Thymus (tissue), 11 donors: ENCODE measurements at regions not wholly inside any gene's neighbourhood (a gene's known extent, or its start where the extent isn't known, plus 50 kb on each side); places are given as distances from the start of the nearest gene placed in this dataset.

ENCODE experiments used
- DNase-seq, 9 donors: peaks; one replicate each; pipeline ENCODE4 v3.0.0-alpha.2; 2013; ENCODE audit warnings: low spot score in 9 of 9, low read depth in 6 of 9, missing footprints in 1 of 9
- H3K27ac ChIP-seq, 2 donors: one replicate each; pipeline ENCODE4 v1.5.1; 2013; ENCODE audit warnings: control low read depth in 1 of 2, low read depth in 1 of 2, low read length in 1 of 2, mild to moderate bottlenecking in 1 of 2, moderate library complexity in 1 of 2
- H3K27me3 ChIP-seq, 2 donors: one replicate each; pipeline ENCODE4 v1.5.1; 2013; ENCODE audit warnings: low read length in 1 of 2; ENCODE audit not compliant: control insufficient read depth in 2 of 2, insufficient read depth in 1 of 2
- H3K36me3 ChIP-seq, 2 donors: one replicate each; pipeline ENCODE4 v1.5.1; 2013; ENCODE audit warnings: low read length in 1 of 2, mild to moderate bottlenecking in 1 of 2, moderate library complexity in 1 of 2; ENCODE audit not compliant: control insufficient read depth in 2 of 2, insufficient read depth in 2 of 2
- H3K4me1 ChIP-seq, 2 donors: one replicate each; pipeline ENCODE4 v1.5.1; 2013; ENCODE audit warnings: low read length in 2 of 2; ENCODE audit not compliant: control insufficient read depth in 2 of 2, insufficient read depth in 2 of 2
- H3K4me3 ChIP-seq, 2 donors: one replicate each; pipeline ENCODE4 v1.5.1; 2013; ENCODE audit warnings: low read length in 2 of 2, control low read depth in 1 of 2, mild to moderate bottlenecking in 1 of 2
- H3K9me3 ChIP-seq, 2 donors: one replicate each; pipeline ENCODE4 v1.5.1; 2013; ENCODE audit warnings: low read length in 1 of 2, mild to moderate bottlenecking in 1 of 2; ENCODE audit not compliant: control insufficient read depth in 2 of 2, insufficient read depth in 1 of 2
- WGBS: extraction: QIAGEN DNeasy Blood & Tissue Kit; methylation state at CpG from one replicate; pipeline ENCODE4 v1.1.7; 2013; 5-methylcytosine and 5-hydroxymethylcytosine counted together
- donor health status: healthy.

- peaks cover 0 to 6% of the 10 kb centered on the region in 2 donors for H3K4me1 ChIP-seq
- WGBS, result 80% methylated on average over 5 of the region's 5 CpGs
- H3K9me3 ChIP-seq, result no peaks in the 10 kb centered on the region
- no peak for DNase-seq
- H3K27me3 ChIP-seq, result no peaks in the 10 kb centered on the region
- H3K27ac ChIP-seq, result no peak overlapping the region
- no peaks in the 10 kb centered on the region for H3K36me3 ChIP-seq
- no peak overlapping the region for H3K4me3 ChIP-seq
Observed at GRCh38 chr20:5492937-5493336, 117.9 kb downstream of the GPCPD1 start.

DNA sequence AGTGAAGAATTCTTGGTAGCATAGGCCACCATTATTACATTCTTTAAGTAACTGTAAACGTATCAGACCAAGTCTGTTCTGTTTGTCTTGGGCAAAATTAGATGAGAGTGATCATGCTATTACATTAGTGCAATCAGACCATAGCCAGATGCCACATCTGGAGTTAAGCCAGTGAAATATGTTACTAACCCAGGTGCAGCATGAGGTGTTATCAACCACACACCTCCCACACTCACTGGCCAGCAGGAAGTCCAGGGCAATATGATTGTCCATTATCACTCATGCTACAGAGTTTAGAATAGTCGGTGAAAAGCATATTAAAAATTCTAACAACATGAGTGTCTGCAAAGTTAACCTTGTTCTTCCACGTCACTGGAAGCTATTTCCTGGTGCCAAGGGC is 119.4 kb downstream of the GPCPD1 start:
- no peaks in the 10 kb centered on the region for H3K9me3 ChIP-seq
- H3K27me3 ChIP-seq, result no peaks in the 10 kb centered on the region
- WGBS, result 94% methylated on average over 3 of the region's 3 CpGs
- no peak overlapping the region for H3K4me3 ChIP-seq
- peaks cover 4 to 6% of the 10 kb centered on the region in 2 donors for H3K4me1 ChIP-seq
- DNase-seq, result no peak
- H3K36me3 ChIP-seq, result no peaks in the 10 kb centered on the region
- no peak overlapping the region for H3K27ac ChIP-seq

- WGBS, result 29% methylated on average over 1 of the region's 1 CpG
- Histone ChIP-seq H3K36me3 (no peaks in the 10 kb centered on the region), H3K27ac (no peak overlapping the region)
Observed at GRCh38 chr20:5489601-5490000, 121.2 kb downstream of the GPCPD1 start.

DNA sequence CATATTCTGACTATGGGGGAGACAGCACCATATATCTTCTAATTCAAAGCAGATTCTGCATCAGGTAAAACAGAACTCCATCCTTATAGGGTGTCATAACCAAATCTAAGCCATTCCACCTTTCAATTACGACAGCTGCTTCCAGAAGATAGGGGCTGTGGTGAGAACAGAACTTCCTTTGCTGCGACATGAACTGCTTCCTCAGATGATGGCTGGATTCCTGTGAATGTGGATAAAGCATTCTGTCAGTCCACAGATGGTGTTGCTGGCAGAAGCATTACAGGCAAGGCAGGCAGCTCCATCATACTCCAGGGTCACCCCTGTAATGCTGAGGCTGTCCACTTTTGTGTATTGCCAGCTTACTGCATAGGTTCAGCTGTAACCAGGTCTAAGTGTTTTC is 122.0 kb downstream of the GPCPD1 start:
- no peak for DNase-seq
- Histone ChIP-seq H3K36me3 (no peaks in the 10 kb centered on the region), H3K4me3 (no peak overlapping the region), H3K4me1 (peaks cover 6 to 16% of the 10 kb centered on the region in 2 donors), H3K9me3 (no peaks in the 10 kb centered on the region), H3K27ac (no peak overlapping the region), H3K27me3 (no peaks in the 10 kb centered on the region)
- 18% methylated on average over 2 of the region's 2 CpGs for WGBS

More at GRCh38 chr20:5489601-5490000, 121.2 kb downstream of the GPCPD1 start:
- DNase-seq, result peak in 1 of 9 donors; percentile 20
- peaks cover 6 to 16% of the 10 kb centered on the region in 2 donors for H3K4me1 ChIP-seq
- H3K9me3 ChIP-seq, result no peaks in the 10 kb centered on the region
- H3K27me3 ChIP-seq, result no peaks in the 10 kb centered on the region
- H3K4me3 ChIP-seq, result no peak overlapping the region

DNA sequence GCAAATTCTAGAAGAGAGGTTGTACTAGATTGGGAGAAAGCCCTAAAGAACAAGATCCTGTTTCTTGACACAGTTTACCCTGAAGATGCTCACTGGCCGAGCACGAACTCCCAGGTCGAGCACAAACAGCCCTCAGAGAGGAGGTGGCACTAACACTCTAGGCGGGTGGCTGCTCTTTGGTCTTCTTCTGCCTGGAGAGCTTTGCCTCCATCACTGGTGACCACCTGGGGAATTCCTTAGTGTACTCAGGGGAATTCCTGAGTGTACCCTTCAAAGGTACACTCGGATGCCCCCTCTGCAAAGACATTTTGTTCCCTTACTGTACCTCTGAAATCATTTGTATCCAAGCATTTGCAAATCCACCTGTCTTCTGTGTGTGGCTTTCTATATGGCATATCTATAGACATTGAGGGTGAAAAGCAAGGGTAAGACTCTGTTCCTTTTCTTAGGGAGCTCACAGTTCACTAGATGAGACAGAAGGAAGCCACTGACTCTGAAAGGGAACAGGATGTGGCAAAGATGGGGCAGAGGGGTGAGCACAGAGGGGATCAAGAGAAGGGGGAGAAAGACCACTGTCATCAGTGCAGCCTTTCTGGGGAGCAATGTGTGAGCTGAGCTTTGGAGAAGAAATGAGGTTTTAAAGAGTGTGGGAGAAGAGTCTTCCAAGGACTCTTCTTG is 124.3 kb downstream of the GPCPD1 start:
- H3K9me3 ChIP-seq, result no peaks in the 10 kb centered on the region
- WGBS, result 80% methylated on average over 5 of the region's 5 CpGs
- peaks cover 6 to 16% of the 10 kb centered on the region in 2 donors for H3K4me1 ChIP-seq
- no peaks in the 10 kb centered on the region for H3K27me3 ChIP-seq
- DNase-seq, result peak in 1 of 9 donors; percentile 46
- H3K27ac ChIP-seq, result peak overlapping the region in 1 of 2 donors; percentile 61
- H3K4me3 ChIP-seq, result no peak overlapping the region
- no peaks in the 10 kb centered on the region for H3K36me3 ChIP-seq

- H3K36me3 ChIP-seq, result no peaks in the 10 kb centered on the region
- WGBS, result 87% methylated on average over 8 of the region's 8 CpGs
- peaks cover 6 to 16% of the 10 kb centered on the region in 2 donors for H3K4me1 ChIP-seq
- DNase-seq, result no peak
- no peak overlapping the region for H3K4me3 ChIP-seq
- no peaks in the 10 kb centered on the region for H3K9me3 ChIP-seq
- no peak overlapping the region for H3K27ac ChIP-seq
- no peaks in the 10 kb centered on the region for H3K27me3 ChIP-seq
Observed at GRCh38 chr20:5484926-5485325, 125.9 kb downstream of the GPCPD1 start.

DNA sequence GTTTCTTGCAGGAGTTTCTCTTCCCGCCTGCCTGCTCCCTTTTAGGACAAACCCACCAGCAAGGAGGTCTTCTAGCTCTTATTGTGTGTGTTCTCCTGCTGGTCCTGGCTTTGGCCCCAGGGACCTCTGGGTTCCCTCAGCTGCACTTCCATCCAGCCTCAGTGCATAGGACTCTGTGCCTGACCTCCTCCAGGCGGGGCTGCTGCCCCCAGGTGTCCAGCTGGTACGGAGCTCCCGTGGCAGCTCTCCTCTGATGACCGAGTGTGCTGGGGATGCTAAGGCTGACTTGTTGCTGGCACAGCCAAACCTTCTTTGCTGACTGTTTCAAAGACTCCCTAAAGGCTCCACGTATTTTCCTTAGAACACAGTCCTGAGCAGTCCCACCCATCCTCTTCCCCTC is 126.5 kb downstream of the GPCPD1 start:
- 90% methylated on average over 6 of the region's 6 CpGs for WGBS
- Histone ChIP-seq H3K27ac (no peak overlapping the region), H3K27me3 (no peaks in the 10 kb centered on the region), H3K36me3 (no peaks in the 10 kb centered on the region), H3K9me3 (no peaks in the 10 kb centered on the region), H3K4me1 (peaks cover 4 to 16% of the 10 kb centered on the region in 2 donors), H3K4me3 (no peak overlapping the region)
- no peak for DNase-seq

- H3K36me3 ChIP-seq, result no peaks in the 10 kb centered on the region
- WGBS, result 94% methylated on average over 2 of the region's 2 CpGs
- H3K4me3 ChIP-seq, result no peak overlapping the region
- H3K27ac ChIP-seq, result no peak overlapping the region
- peaks cover 0 to 16% of the 10 kb centered on the region in 2 donors for H3K4me1 ChIP-seq
- H3K27me3 ChIP-seq, result no peaks in the 10 kb centered on the region
- H3K9me3 ChIP-seq, result no peaks in the 10 kb centered on the region
- DNase-seq, result no peak
Observed at GRCh38 chr20:5482791-5483190, 128.0 kb downstream of the GPCPD1 start.

DNA sequence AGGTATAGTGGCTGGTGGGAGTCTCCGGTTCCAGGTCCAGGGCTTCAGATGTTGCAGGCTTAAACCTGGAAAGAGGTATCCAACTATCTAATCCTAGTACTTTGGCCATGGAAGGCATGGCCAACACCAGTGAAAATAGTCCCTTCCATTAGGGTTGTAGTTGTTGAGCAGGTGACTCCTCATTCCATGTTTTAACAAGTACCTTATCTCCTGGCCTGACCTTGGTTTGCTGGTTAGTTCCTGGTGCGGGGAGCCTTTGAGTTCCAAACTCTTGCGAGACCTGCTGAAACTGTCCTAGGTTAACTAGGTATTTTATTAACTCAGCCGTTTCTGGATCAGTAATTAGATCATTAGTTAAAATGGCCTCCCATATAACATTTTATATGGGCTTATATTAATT is 128.9 kb downstream of the GPCPD1 start:
- no peak overlapping the region for H3K4me3 ChIP-seq
- WGBS, result 98% methylated on average over 4 of the region's 4 CpGs

More for the DNA sequence above, 128.9 kb downstream of the GPCPD1 start:
- no peaks in the 10 kb centered on the region for H3K9me3 ChIP-seq
- H3K4me1 ChIP-seq, result peaks cover 0 to 15% of the 10 kb centered on the region in 2 donors
- H3K27ac ChIP-seq, result no peak overlapping the region
- no peaks in the 10 kb centered on the region for H3K27me3 ChIP-seq
- DNase-seq, result no peak
- no peaks in the 10 kb centered on the region for H3K36me3 ChIP-seq
